ENCODE measurements at regions not wholly inside any gene's neighbourhood (a gene's known extent, or its start where the extent isn't known, plus 50 kb on each side); places are given as distances from the start of the nearest gene placed in this dataset.

GRCh38 chr12:24069532-24070395 lies 120.3 kb upstream of the SOX5 start:
- DNase-seq = no peak

GRCh38 chr12:24066865-24067264 lies 117.4 kb upstream of the SOX5 start:
- DNase-seq = no peak

- DNase-seq = no peak
These were observed 116.6 kb upstream of the SOX5 start for GRCh38 chr12:24066097-24066496.

DNA sequence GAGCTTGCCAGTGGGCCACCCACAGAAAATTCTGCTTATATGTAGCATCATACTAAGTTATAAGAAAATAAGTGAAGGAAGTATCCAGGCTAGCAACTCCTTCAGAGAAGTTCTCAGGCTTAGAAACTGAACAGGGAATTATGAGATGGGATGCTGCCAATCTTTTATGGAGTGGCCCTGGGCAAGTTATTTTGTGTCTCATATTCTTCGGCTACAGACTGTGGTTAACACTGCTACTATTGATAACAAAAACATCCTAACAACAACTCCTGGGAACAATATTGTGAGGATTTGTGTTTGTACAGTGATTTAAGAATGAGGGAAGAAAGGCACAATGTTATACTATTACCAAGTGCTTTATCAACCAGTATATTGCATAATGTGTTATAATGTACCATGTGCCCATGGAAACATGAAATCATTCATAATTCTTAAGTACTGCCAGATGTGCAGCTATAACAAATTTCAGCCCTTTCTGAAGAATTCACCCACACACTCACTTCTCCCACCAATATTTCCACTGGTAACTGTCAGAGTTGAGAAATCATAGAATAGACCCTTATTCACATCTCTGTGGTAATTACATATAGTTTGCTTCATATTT lies 113.3 kb upstream of the SOX5 start:
- DNase-seq = no peak

DNA sequence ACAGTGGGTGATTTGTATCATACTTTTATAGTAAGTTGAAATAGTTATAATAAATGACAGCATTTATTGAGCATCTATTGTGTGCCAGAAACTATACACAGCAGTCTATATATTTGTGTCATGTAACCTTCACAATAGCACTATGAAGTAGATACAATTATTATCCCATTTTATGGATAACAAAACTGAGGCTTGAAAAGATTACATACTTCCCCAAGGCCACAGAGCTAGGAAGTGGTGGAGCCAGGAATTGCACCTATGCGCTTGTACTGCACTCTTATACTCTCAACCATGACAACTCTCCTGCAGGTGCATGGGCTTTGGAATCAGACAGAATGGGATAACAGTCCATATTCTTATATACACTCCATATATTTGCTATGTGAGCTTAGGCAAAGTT lies 110.6 kb upstream of the SOX5 start:
- no peak for DNase-seq

- no peak for DNase-seq
These were observed 108.5 kb upstream of the SOX5 start for GRCh38 chr12:24057920-24058476.

DNA sequence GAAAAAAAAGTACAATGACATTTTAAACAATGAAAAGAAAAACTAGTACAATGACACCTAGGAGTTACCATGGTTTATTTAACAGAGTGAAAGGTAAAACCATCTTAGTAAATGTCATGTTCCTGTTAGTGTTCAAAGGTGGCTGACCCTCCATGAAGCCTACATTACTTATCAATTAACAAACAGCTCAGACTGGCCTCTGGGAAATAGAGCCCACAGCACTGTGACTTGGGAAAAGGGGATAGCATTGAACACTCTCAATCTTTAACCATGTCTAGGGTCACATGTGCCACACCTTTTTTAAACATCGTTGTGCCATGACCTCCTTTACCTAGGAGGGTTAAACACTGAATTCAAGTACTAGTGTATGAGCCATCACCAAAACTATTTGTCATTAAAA lies 106.3 kb upstream of the SOX5 start:
- no peak for DNase-seq

GRCh38 chr12:24054416-24054815 lies 104.9 kb upstream of the SOX5 start:
- DNase-seq = no peak

DNA sequence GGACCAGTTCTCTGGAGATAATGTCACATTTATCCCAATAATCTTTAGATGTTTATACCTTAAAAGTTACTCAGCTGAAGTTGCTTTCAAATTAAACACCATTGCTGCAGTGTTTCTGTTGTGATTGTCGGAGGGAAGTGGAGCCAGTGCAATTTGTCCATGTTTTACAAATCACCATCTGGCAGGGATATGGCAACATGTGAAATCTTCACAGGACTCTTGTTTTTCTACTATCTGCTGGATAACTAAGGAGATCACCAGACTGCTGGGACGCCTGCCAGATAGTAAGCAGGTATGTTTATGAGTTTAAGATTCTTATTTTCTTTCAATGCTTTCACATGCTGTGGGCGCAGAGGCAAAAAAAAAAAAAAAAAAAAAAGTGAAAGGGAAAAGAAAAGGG lies 100.3 kb upstream of the SOX5 start:
- no peak for DNase-seq

DNA sequence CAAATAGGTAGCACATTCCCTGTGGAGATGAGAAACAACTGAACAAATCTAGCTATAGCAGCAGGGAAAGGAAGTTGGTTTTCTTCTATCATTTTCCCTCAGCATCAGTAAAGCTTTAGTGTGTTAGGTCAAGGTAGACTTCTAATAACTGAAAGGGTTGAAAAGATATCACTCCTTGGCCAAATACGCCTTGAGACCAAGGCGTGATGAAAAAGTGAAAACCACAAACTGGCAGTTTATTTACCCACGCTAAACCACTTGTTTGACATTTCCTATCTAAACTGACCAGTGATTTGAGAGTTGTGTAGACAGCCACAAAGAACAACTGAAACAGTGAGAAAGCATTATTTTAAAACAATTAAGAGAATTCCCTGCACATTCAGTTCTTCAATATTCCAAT lies 99.6 kb upstream of the SOX5 start:
- DNase-seq = no peak

- DNase-seq = no peak
These were observed 99.0 kb upstream of the SOX5 start for GRCh38 chr12:24048446-24048845.

DNA sequence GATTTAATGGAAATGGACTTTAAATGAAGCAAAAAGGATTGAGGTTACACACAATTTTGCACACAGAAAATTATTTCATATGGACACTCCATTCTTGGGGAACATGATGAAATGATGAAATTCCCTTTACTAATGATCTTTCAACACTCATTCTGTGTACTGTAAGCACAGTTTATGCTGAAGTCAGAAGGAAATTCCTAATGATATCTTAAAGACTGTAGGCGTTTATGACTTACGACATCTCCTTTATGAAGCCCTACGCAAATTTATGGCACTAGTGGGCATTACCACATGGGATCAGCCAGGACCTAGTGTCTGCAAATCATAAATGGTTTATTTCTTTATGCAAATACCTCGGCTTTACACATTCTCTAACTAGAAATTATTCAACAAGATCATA lies 97.9 kb upstream of the SOX5 start:
- DNase-seq = no peak

DNA sequence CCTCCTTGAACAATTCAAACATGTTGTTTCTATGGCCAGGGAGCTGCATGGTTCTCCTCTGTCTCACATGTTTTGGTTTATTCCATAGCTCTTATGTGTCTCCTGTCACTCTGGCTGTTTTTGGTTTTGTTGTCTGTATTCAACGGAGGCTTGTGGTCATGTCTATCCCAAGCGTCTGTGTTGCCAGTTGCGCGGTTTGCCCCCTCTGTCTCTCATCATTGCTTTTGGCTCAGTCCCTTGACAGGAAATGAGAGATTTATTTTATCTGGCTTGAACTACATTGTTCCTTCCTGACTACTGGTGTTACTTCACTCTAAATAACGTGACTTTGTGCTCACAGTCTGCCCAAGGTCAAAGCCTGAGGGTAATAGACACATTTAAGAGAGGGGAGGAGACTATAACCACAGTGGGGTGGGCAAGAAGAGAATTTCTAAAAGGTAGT lies 96.4 kb upstream of the SOX5 start:
- DNase-seq = no peak

GRCh38 chr12:24044941-24045703 lies 95.7 kb upstream of the SOX5 start:
- DNase-seq = no peak

DNA sequence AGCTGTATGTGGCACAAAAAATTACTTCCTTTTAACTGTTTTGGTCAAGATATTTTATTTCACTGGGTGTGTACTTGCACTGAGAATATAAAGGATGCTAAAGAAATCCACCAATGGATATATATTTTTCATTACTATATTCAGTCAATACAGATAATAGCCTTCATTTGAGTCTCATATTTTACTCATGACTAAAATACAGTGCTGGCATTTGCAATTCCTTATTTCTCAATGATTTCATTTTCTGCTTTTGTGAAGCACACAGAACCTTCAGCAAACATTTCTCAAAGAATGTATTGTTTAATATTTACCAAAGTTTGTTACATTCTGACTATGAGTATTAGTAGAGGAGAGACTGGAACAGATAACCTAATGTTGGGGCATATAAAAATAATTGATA lies 93.2 kb upstream of the SOX5 start:
- no peak for DNase-seq

- no peak for DNase-seq
These were observed 89.6 kb upstream of the SOX5 start for GRCh38 chr12:24039113-24039525.

GRCh38 chr12:24038211-24038997 lies 88.9 kb upstream of the SOX5 start:
- no peak for DNase-seq

DNA sequence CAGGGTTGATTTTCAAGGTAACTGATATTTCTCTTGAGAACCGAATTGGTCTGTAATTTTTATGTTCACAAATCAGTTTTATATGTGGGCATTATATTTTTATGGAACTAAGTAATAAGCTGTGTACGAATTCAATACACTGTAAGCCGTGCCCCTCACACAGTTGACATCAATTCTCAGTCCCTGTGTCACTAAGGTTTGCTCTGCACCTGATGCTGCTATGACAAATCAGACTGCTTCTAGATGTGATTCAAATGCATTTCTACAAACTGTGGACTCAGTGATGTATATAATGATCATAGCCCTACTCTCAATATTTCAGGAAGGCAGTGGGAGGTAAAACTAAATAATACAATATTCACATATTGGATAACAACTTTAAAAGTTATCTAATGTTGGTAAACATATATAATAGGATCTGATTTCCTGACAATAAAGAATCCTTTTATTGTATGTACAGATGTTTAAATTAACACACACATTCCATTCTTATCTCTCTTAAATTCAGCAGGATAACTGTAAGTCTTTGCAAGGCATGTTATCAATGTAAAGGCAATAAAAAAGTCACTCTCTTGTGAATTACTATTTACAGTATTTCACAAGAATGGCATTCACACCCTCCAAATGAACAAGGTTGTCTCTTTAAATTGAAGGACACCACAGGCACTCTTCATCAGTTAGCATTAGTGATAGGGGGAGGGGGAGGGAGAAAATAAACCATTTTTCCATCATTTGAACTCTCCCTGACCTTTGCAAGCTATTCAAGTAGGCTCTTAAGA lies 87.2 kb upstream of the SOX5 start:
- DNase-seq = no peak

GRCh38 chr12:24034894-24035293 lies 85.4 kb upstream of the SOX5 start:
- no peak for DNase-seq

DNA sequence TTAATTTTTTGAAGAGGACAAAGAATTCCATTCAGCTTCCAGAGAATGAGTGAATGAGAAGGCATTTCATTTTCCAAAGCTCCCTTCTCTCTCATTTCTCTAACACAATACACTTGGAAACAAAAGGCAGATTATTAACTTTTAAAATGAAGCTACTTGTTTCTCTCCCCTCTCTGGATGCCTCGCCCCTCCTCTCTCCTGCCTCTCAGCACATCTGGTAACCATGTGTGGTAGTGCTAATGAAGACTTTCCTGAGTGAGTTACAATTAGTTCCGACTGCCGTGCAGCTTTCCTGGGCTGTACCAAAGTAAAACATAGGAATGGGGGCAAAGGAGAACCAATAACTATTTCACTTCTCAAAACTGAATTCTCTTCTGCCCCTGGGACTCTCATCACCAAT lies 84.7 kb upstream of the SOX5 start:
- no peak for DNase-seq

- DNase-seq = no peak
These were observed 77.9 kb upstream of the SOX5 start for GRCh38 chr12:24027352-24027751.

Data from activated CD8-positive, alpha-beta memory T cell treated with anti-CD3 and anti-CD28 coated beads, Interleukin-2, amount 50 U/mL, for 4 hours (primary cell).